ENCODE measurements at regions not wholly inside any gene's neighbourhood (a gene's known extent, or its start where the extent isn't known, plus 50 kb on each side); places are given as distances from the start of the nearest gene placed in this dataset.

GRCh38 chr3:69568951-69569350 is 170.3 kb upstream of the MITF start:
- DNase-seq = no peak

- DNase-seq = no peak
Observed at GRCh38 chr3:69568458-69568857, 170.8 kb upstream of the MITF start.

- DNase-seq = no peak
Observed at GRCh38 chr3:69567710-69568052, 171.6 kb upstream of the MITF start.

GRCh38 chr3:69567023-69567709 is 172.1 kb upstream of the MITF start:
- DNase-seq = no peak

GRCh38 chr3:69566275-69566674 is 173.0 kb upstream of the MITF start:
- DNase-seq = no peak

GRCh38 chr3:69565316-69565715 is 173.9 kb upstream of the MITF start:
- no peak for DNase-seq

- DNase-seq = no peak
Observed at GRCh38 chr3:69563981-69564380, 175.3 kb upstream of the MITF start.

- no peak for DNase-seq
Observed at GRCh38 chr3:69563151-69563550, 176.1 kb upstream of the MITF start.

- no peak for DNase-seq
Observed at GRCh38 chr3:69562020-69562419, 176.1 kb upstream of the FRMD4B start.

- DNase-seq = no peak
Observed at GRCh38 chr3:69560818-69561217, 174.9 kb upstream of the FRMD4B start.

- DNase-seq = no peak
Observed at GRCh38 chr3:69560116-69560515, 174.2 kb upstream of the FRMD4B start.

GRCh38 chr3:69558912-69559311 is 173.0 kb upstream of the FRMD4B start:
- peak; percentile 36 to 70 (median 53) for DNase-seq

- DNase-seq = no peak
Observed at GRCh38 chr3:69554576-69554975, 168.7 kb upstream of the FRMD4B start.

- no peak for DNase-seq
Observed at GRCh38 chr3:69553888-69554287, 168.0 kb upstream of the FRMD4B start.

- DNase-seq = no peak
Observed at GRCh38 chr3:69547461-69547880, 161.6 kb upstream of the FRMD4B start.

GRCh38 chr3:69542805-69543429 is 157.0 kb upstream of the FRMD4B start:
- DNase-seq = no peak

- DNase-seq = peak in 2 of 3 donors; percentile 28 to 77
Observed at GRCh38 chr3:69542089-69542804, 156.4 kb upstream of the FRMD4B start.

- peak in 1 of 3 donors; percentile 71 for DNase-seq
Observed at GRCh38 chr3:69541711-69542088, 155.8 kb upstream of the FRMD4B start.

- DNase-seq = peak in 1 of 3 donors; percentile 49
Observed at GRCh38 chr3:69540706-69541581, 155.1 kb upstream of the FRMD4B start.

- no peak for DNase-seq
Observed at GRCh38 chr3:69539134-69539533, 153.2 kb upstream of the FRMD4B start.

- no peak for DNase-seq
Observed at GRCh38 chr3:69538281-69538680, 152.4 kb upstream of the FRMD4B start.
